ENCODE measurements at regions not wholly inside any gene's neighbourhood (a gene's known extent, or its start where the extent isn't known, plus 50 kb on each side); places are given as distances from the start of the nearest gene placed in this dataset.

DNA sequence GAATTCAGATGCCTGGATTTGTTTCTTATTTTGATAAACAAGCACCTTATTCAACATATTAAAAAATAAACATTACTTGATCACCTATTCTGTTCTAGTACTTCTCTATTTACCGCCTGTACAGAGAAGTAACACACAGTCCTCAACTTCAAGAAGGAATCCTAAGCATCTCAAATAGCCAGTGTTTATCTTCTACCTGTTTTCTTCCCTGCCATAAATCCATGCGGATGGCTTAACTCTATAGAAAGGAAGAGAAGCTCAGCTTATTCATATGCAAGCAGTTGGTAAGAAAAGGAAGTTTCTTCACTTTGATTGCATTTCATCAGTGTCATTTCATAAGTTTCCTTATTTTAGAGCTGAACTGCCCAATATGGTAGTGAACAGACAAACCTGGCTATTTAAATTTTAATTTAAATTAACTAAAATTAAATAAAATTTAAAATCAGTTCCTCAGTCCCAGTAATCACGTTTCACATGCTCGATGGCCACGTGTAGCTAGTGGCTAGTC, 210.0 kb upstream of the PEX5L start:
- Histone ChIP-seq H2BK5ac (ENCODE audit: low read depth, low read length, poor library complexity) (no peak overlapping the region), H3K9me3 (ENCODE audit: insufficient read depth, low read depth, low read length) (no peaks in the 10 kb centered on the region), H3K79me1 (ENCODE audit: low read length) (no peaks in the 10 kb centered on the region), H3K4me2 (ENCODE audit: low read length) (no peak overlapping the region), H3K27ac (ENCODE audit: low read depth, low read length) (no peak overlapping the region), H4K91ac (ENCODE audit: low read depth, low read length) (no peak overlapping the region), H2AFZ (ENCODE audit: insufficient read depth, low read length, poor library complexity) (no peak overlapping the region), H2BK120ac (ENCODE audit: insufficient read depth, low read length, poor library complexity) (no peak overlapping the region), H3K18ac (ENCODE audit: low read length) (no peak overlapping the region), H3K79me2 (ENCODE audit: control insufficient read depth, insufficient read depth, low read length, poor library complexity) (no peaks in the 10 kb centered on the region), H3K4me1 (ENCODE audit: control insufficient read depth in 1 of 2, insufficient read depth in 2 of 2, low read length in 2 of 2) (no peaks in the 10 kb centered on the region), H4K8ac (ENCODE audit: low read depth, low read length) (no peak overlapping the region), H2BK12ac (ENCODE audit: low read length) (no peak overlapping the region), H4K12ac (ENCODE audit: low read depth, low read length) (no peak overlapping the region), H3K4ac (ENCODE audit: low read depth, low read length) (no peak overlapping the region), H3K23ac (ENCODE audit: low read length) (no peak overlapping the region), H3K27me3 (ENCODE audit: insufficient read depth, low read length) (no peaks in the 10 kb centered on the region), H2AK5ac (ENCODE audit: low read length) (no peak overlapping the region), H3K9ac (ENCODE audit: low read length) (no peak overlapping the region), H3K4me3 (ENCODE audit: low read depth, low read length) (no peak overlapping the region), H3K36me3 (ENCODE audit: control insufficient read depth in 1 of 2, insufficient read depth in 2 of 2, low read length in 2 of 2) (no peaks in the 10 kb centered on the region), H3K14ac (ENCODE audit: low read length) (no peak overlapping the region)
- DNase-seq: no peak
- no CpG with 5 or more reads among the region's 5 CpGs for WGBS (ENCODE audit: extremely low coverage, insufficient coverage, insufficient read length)

DNA sequence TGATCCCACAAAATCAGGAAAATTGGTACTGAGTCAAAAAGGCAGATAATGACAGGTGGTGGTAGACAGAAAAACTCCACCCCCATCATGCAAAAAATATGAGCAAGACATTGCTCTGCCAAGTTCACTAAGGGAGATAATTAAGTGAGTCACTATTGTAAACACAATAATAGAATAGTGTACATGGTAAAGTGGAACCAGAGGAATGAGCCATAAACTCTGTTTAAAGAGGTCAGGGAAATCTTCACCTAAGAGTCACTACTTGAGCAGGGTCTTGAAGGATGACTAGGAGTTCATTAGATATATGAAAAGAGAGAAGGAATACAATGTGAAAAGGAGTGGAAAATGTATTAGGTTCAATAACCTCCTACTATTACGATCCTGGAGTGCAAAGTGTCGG, 213.4 kb upstream of the PEX5L start:
- DNase-seq: no peak
- H2BK5ac ChIP-seq (ENCODE audit: low read depth, low read length, poor library complexity): no peak overlapping the region
- no peak overlapping the region for H3K14ac ChIP-seq (ENCODE audit: low read length)
- H2AK5ac ChIP-seq (ENCODE audit: low read length): no peak overlapping the region
- H2BK12ac ChIP-seq (ENCODE audit: low read length): no peak overlapping the region
- H3K9me3 ChIP-seq (ENCODE audit: insufficient read depth, low read depth, low read length): no peaks in the 10 kb centered on the region
- H3K23ac ChIP-seq (ENCODE audit: low read length): no peak overlapping the region
- H3K9ac ChIP-seq (ENCODE audit: low read length): no peak overlapping the region
- no peaks in the 10 kb centered on the region for H3K4me1 ChIP-seq (ENCODE audit: control insufficient read depth in 1 of 2, insufficient read depth in 2 of 2, low read length in 2 of 2)
- no peak overlapping the region for H3K4me2 ChIP-seq (ENCODE audit: low read length)
- no peak overlapping the region for H3K4ac ChIP-seq (ENCODE audit: low read depth, low read length)
- H4K8ac ChIP-seq (ENCODE audit: low read depth, low read length): no peak overlapping the region
- no peaks in the 10 kb centered on the region for H3K79me2 ChIP-seq (ENCODE audit: control insufficient read depth, insufficient read depth, low read length, poor library complexity)
- no peak overlapping the region for H2AFZ ChIP-seq (ENCODE audit: insufficient read depth, low read length, poor library complexity)
- H3K36me3 ChIP-seq (ENCODE audit: control insufficient read depth in 1 of 2, insufficient read depth in 2 of 2, low read length in 2 of 2): no peaks in the 10 kb centered on the region
- no CpG with 5 or more reads among the region's 2 CpGs for WGBS (ENCODE audit: extremely low coverage, insufficient coverage, insufficient read length)
- no peak overlapping the region for H4K91ac ChIP-seq (ENCODE audit: low read depth, low read length)
- H3K27ac ChIP-seq (ENCODE audit: low read depth, low read length): no peak overlapping the region
- no peak overlapping the region for H4K12ac ChIP-seq (ENCODE audit: low read depth, low read length)
- no peak overlapping the region for H2BK120ac ChIP-seq (ENCODE audit: insufficient read depth, low read length, poor library complexity)
- H3K4me3 ChIP-seq (ENCODE audit: low read depth, low read length): no peak overlapping the region
- no peaks in the 10 kb centered on the region for H3K79me1 ChIP-seq (ENCODE audit: low read length)
- no peak overlapping the region for H3K18ac ChIP-seq (ENCODE audit: low read length)
- no peaks in the 10 kb centered on the region for H3K27me3 ChIP-seq (ENCODE audit: insufficient read depth, low read length)

DNA sequence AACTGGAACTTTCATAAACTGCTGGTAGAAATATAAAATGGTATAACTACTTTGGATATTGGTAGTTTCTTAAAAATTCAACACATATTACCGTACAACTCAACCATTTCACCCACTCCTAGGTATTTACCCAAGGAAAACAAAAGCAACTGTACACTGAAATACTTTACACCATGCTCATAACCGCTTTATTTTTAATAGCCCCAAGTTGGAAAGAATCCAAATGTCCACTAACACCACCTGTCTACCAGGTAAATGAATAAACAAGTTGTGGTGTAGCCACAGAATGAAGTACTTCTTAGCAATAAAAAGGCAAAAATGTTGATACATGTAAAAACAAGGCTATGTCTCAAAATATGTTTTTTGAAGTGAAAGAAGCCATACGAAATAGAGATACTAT, 215.9 kb upstream of the PEX5L start:
- no peak overlapping the region for H3K18ac ChIP-seq (ENCODE audit: low read length)
- no peak overlapping the region for H2BK12ac ChIP-seq (ENCODE audit: low read length)
- no peak overlapping the region for H4K8ac ChIP-seq (ENCODE audit: low read depth, low read length)
- no peak for DNase-seq
- no peak overlapping the region for H3K14ac ChIP-seq (ENCODE audit: low read length)
- H3K23ac ChIP-seq (ENCODE audit: low read length): no peak overlapping the region
- H3K79me1 ChIP-seq (ENCODE audit: low read length): no peaks in the 10 kb centered on the region
- no peaks in the 10 kb centered on the region for H3K79me2 ChIP-seq (ENCODE audit: control insufficient read depth, insufficient read depth, low read length, poor library complexity)
- no peak overlapping the region for H2AK5ac ChIP-seq (ENCODE audit: low read length)
- no peaks in the 10 kb centered on the region for H3K36me3 ChIP-seq (ENCODE audit: control insufficient read depth in 1 of 2, insufficient read depth in 2 of 2, low read length in 2 of 2)
- H2BK120ac ChIP-seq (ENCODE audit: insufficient read depth, low read length, poor library complexity): no peak overlapping the region
- no peak overlapping the region for H3K4ac ChIP-seq (ENCODE audit: low read depth, low read length)
- no peak overlapping the region for H4K91ac ChIP-seq (ENCODE audit: low read depth, low read length)
- H3K9ac ChIP-seq (ENCODE audit: low read length): no peak overlapping the region
- no peak overlapping the region for H3K4me3 ChIP-seq (ENCODE audit: low read depth, low read length)
- no CpG with 5 or more reads among the region's 3 CpGs for WGBS (ENCODE audit: extremely low coverage, insufficient coverage, insufficient read length)
- no peak overlapping the region for H2BK5ac ChIP-seq (ENCODE audit: low read depth, low read length, poor library complexity)
- no peak overlapping the region for H3K4me2 ChIP-seq (ENCODE audit: low read length)
- no peak overlapping the region for H2AFZ ChIP-seq (ENCODE audit: insufficient read depth, low read length, poor library complexity)
- H3K27ac ChIP-seq (ENCODE audit: low read depth, low read length): no peak overlapping the region
- H4K12ac ChIP-seq (ENCODE audit: low read depth, low read length): no peak overlapping the region
- H3K4me1 ChIP-seq (ENCODE audit: control insufficient read depth in 1 of 2, insufficient read depth in 2 of 2, low read length in 2 of 2): no peaks in the 10 kb centered on the region
- H3K27me3 ChIP-seq (ENCODE audit: insufficient read depth, low read length): no peaks in the 10 kb centered on the region
- no peaks in the 10 kb centered on the region for H3K9me3 ChIP-seq (ENCODE audit: insufficient read depth, low read depth, low read length)

DNA sequence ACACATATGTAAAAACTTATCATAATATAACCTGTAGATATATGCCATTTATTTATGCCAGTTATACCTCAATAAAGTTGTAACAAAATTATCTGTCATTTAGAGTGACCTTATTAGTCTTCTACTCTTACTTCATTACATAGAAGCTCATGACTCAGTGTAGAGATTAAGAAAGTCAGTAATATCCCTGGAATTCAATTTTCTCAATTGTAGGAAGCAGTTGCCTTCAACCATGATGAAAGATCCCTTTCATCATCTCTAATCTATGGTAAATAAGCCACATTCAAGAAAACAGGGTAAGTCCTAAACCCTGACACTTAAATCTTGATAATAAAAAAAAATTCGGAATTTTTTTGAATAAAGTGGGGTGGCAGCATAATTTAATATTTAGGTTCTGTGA, 216.5 kb upstream of the PEX5L start:
- WGBS (ENCODE audit: extremely low coverage, insufficient coverage, insufficient read length): no CpG with 5 or more reads among the region's 1 CpG
- H2BK5ac ChIP-seq (ENCODE audit: low read depth, low read length, poor library complexity): no peak overlapping the region

More for the DNA sequence above, 216.5 kb upstream of the PEX5L start:
- H3K4me2 ChIP-seq (ENCODE audit: low read length): no peak overlapping the region
- H2AK5ac ChIP-seq (ENCODE audit: low read length): no peak overlapping the region
- no peaks in the 10 kb centered on the region for H3K4me1 ChIP-seq (ENCODE audit: control insufficient read depth in 1 of 2, insufficient read depth in 2 of 2, low read length in 2 of 2)
- H3K36me3 ChIP-seq (ENCODE audit: control insufficient read depth in 1 of 2, insufficient read depth in 2 of 2, low read length in 2 of 2): no peaks in the 10 kb centered on the region
- H3K23ac ChIP-seq (ENCODE audit: low read length): no peak overlapping the region
- no peak overlapping the region for H3K4me3 ChIP-seq (ENCODE audit: low read depth, low read length)
- H3K9me3 ChIP-seq (ENCODE audit: insufficient read depth, low read depth, low read length): no peaks in the 10 kb centered on the region
- H2AFZ ChIP-seq (ENCODE audit: insufficient read depth, low read length, poor library complexity): no peak overlapping the region
- H2BK12ac ChIP-seq (ENCODE audit: low read length): no peak overlapping the region
- no peak overlapping the region for H4K91ac ChIP-seq (ENCODE audit: low read depth, low read length)
- no peaks in the 10 kb centered on the region for H3K79me1 ChIP-seq (ENCODE audit: low read length)
- no peak overlapping the region for H2BK120ac ChIP-seq (ENCODE audit: insufficient read depth, low read length, poor library complexity)
- H3K9ac ChIP-seq (ENCODE audit: low read length): no peak overlapping the region
- H3K14ac ChIP-seq (ENCODE audit: low read length): no peak overlapping the region
- H3K27me3 ChIP-seq (ENCODE audit: insufficient read depth, low read length): no peaks in the 10 kb centered on the region
- no peak overlapping the region for H3K18ac ChIP-seq (ENCODE audit: low read length)
- no peak overlapping the region for H4K8ac ChIP-seq (ENCODE audit: low read depth, low read length)
- H3K27ac ChIP-seq (ENCODE audit: low read depth, low read length): no peak overlapping the region
- no peak overlapping the region for H3K4ac ChIP-seq (ENCODE audit: low read depth, low read length)
- DNase-seq: no peak
- no peaks in the 10 kb centered on the region for H3K79me2 ChIP-seq (ENCODE audit: control insufficient read depth, insufficient read depth, low read length, poor library complexity)
- H4K12ac ChIP-seq (ENCODE audit: low read depth, low read length): no peak overlapping the region

Measured in trophoblast cell (in vitro differentiated cells and primary cell).